HCT116 (cell line): ENCODE measurements at regions not wholly inside any gene's neighbourhood (a gene's known extent, or its start where the extent isn't known, plus 50 kb on each side); places are given as distances from the start of the nearest gene placed in this dataset.
A peak's percentile ranks its signal among the peaks of the same experiment; 100 is the strongest.

ENCODE experiments used
- ATAC-seq: fragments of 200-7000 bp; cut with Tn5 transposase; 2 replicates; pipeline ENCODE4 v1.9.1; 2020; ENCODE audit warnings: mild to moderate bottlenecking, moderate library complexity
- BruUV-seq: library from RNA; stranded (reverse); fragments of 400-500 nt; replicated peaks from 2 replicates; lab custom pipeline; 2021; lab: Mats Ljungman, UMichigan
- CTCF ChIA-PET: fragments of 300-600 bp; sonication (Branson Sonifier 250); formaldehyde crosslinking; loops from one replicate; lab custom pipeline; 2021; ENCODE audit warnings: antibody characterized with exemption; lab: Charles Lee
- POLR2A ChIA-PET: fragments of 300-600, 350-600 bp; sonication (Branson Sonifier 250); formaldehyde crosslinking; loops from one replicate; lab custom pipeline; 2021; ENCODE audit warnings: antibody characterized with exemption; lab: Charles Lee
- RAD21 ChIA-PET, 2 experiments: fragments of 300-600 bp; sonication (Branson Sonifier 250); formaldehyde crosslinking; loops; one replicate each; lab custom pipeline; 2023; ENCODE audit warnings: low total read pairs in 2 of 2; ENCODE audit not compliant: uncharacterized antibody in 2 of 2, unreplicated experiment in 2 of 2, low non-redundant PET in 1 of 2; lab: Charles Lee
- DNase-seq: peaks from one replicate; pipeline ENCODE4 v3.0.0-alpha.2; 2010; ENCODE audit warnings: low read depth, low spot score
- H2AFZ ChIP-seq: fragments of 200-600 bp; shearing (Covaris generic), sonication (generic); 2 replicates; pipeline ENCODE4 v1.6.1; 2017; ENCODE audit warnings: low read depth, mixed run types, mixed read lengths, antibody characterized with exemption, low read length; ENCODE audit not compliant: poor library complexity, severe bottlenecking
- H3K27ac ChIP-seq: 2 replicates; pipeline ENCODE4 v1.5.1; 2012; ENCODE audit warnings: low read depth, low read length
- H3K27me3 ChIP-seq: fragments of 200-600 bp; sonication (generic); 2 replicates; pipeline ENCODE4 v1.6.1; 2016; ENCODE audit warnings: mixed run types, low read length, mixed read lengths; ENCODE audit not compliant: insufficient read depth
- H3K36me3 ChIP-seq, 2 experiments: fragments of 200-500 bp in 1 of 2; fragments of 200-600 bp in 1 of 2; sonication (Bioruptor generic) in 1 of 2; sonication (generic) in 1 of 2; 2 replicates each; pipeline versions ENCODE4 v1.5.1 to v1.6.1; 2014 to 2016; ENCODE audit warnings: low read length in 2 of 2, inconsistent platforms in 1 of 2, mixed read lengths in 1 of 2, mixed run types in 1 of 2; ENCODE audit not compliant: insufficient read depth in 2 of 2, control insufficient read depth in 1 of 2
- H3K4me1 ChIP-seq, 2 experiments: fragments of 200-600 bp in 1 of 2; sonication (generic) in 1 of 2; 2 replicates each; pipeline versions ENCODE4 v1.5.1 to v1.6.1; 2012 to 2017; ENCODE audit warnings: low read length in 2 of 2, inconsistent platforms in 1 of 2, mild to moderate bottlenecking in 1 of 2, mixed read lengths in 1 of 2, mixed run types in 1 of 2, moderate library complexity in 1 of 2; ENCODE audit not compliant: insufficient read depth in 2 of 2, control insufficient read depth in 1 of 2
- H3K4me2 ChIP-seq: fragments of 200-600 bp; sonication (generic); 2 replicates; pipeline ENCODE4 v1.6.1; 2017; ENCODE audit warnings: mixed run types, low read length, mixed read lengths
- H3K4me3 ChIP-seq, 2 experiments: fragments of 200-600 bp in 1 of 2; sonication (generic) in 1 of 2; replicated peaks in 1 of 2; 2 replicates each; pipeline ENCODE4 v1.5.1; 2011 to 2016; ENCODE audit warnings: low read length in 2 of 2, control low read depth in 1 of 2, low read depth in 1 of 2, mild to moderate bottlenecking in 1 of 2, mixed read lengths in 1 of 2, mixed run types in 1 of 2
- H3K79me2 ChIP-seq: fragments of 200-600 bp; sonication (generic); 2 replicates; pipeline ENCODE4 v1.6.1; 2017; ENCODE audit warnings: mild to moderate bottlenecking, mixed run types, low read length, moderate library complexity, mixed read lengths; ENCODE audit not compliant: insufficient read depth
- H3K9ac ChIP-seq: fragments of 200-600 bp; sonication (generic); 2 replicates; pipeline ENCODE4 v1.6.1; 2016; ENCODE audit warnings: low read length, mixed read lengths
- H3K9me2 ChIP-seq: fragments of 200-600 bp; sonication (generic), shearing (Covaris generic); 2 replicates; pipeline ENCODE4 v1.6.1; 2017; ENCODE audit warnings: mixed run types, mild to moderate bottlenecking, moderate library complexity; ENCODE audit not compliant: insufficient read depth
- H3K9me3 ChIP-seq, 2 experiments: fragments of 200-500 bp in 1 of 2; fragments of 200-600 bp in 1 of 2; sonication (Bioruptor generic) in 1 of 2; sonication (generic) in 1 of 2; 2 replicates each; pipeline ENCODE4 v1.6.1; 2014 to 2017; ENCODE audit warnings: low read length in 2 of 2, mixed read lengths in 2 of 2, inconsistent platforms in 1 of 2, low read depth in 1 of 2, mild to moderate bottlenecking in 1 of 2, mixed run types in 1 of 2, moderate library complexity in 1 of 2; ENCODE audit not compliant: control insufficient read depth in 1 of 2, insufficient read depth in 1 of 2
- H4K20me1 ChIP-seq: fragments of 200-600 bp; sonication (generic), shearing (Covaris generic); 2 replicates; pipeline ENCODE4 v1.6.1; 2017; ENCODE audit warnings: mixed run types, mild to moderate bottlenecking, moderate library complexity; ENCODE audit not compliant: insufficient read depth
- ATF3 ChIP-seq: IDR thresholded peaks from 2 replicates; pipeline ENCODE4 v1.6.1; 2012
- CBX3 ChIP-seq: IDR thresholded peaks from 2 replicates; pipeline ENCODE4 v1.6.1; 2012; ENCODE audit warnings: low read depth
- ELF1 ChIP-seq: IDR thresholded peaks from 2 replicates; pipeline ENCODE4 v1.6.1; 2012; ENCODE audit warnings: low read depth, borderline replicate concordance
- EZH2 ChIP-seq: fragments of 200-600 bp; sonication (generic); IDR thresholded peaks from 2 replicates; pipeline ENCODE4 v1.6.1; 2017; ENCODE audit warnings: antibody characterized with exemption, mixed run types
- EZH2phosphoT487 ChIP-seq: fragments of 200-600 bp; IDR thresholded peaks from 2 replicates; pipeline ENCODE4 v1.6.1; 2018; ENCODE audit warnings: antibody characterized with exemption, borderline replicate concordance
- FOSL1 ChIP-seq: IDR thresholded peaks from 2 replicates; pipeline ENCODE4 v1.6.1; 2012; ENCODE audit warnings: low read depth
- JUND ChIP-seq: IDR thresholded peaks from 2 replicates; pipeline ENCODE4 v1.6.1; 2012
- POLR2AphosphoS5 ChIP-seq: IDR thresholded peaks from 2 replicates; pipeline ENCODE4 v1.6.1; 2011; ENCODE audit warnings: mild to moderate bottlenecking, low read depth, low read length, moderate library complexity
- RAD21 ChIP-seq: IDR thresholded peaks from 2 replicates; pipeline ENCODE4 v1.6.1; 2012; ENCODE audit warnings: low read depth, mild to moderate bottlenecking
- REST ChIP-seq: IDR thresholded peaks from 2 replicates; pipeline ENCODE4 v1.6.1; 2012; ENCODE audit warnings: low read depth
- SP1 ChIP-seq: IDR thresholded peaks from 2 replicates; pipeline ENCODE4 v1.6.1; 2012; ENCODE audit warnings: low read depth
- SRF ChIP-seq: IDR thresholded peaks from 2 replicates; pipeline ENCODE4 v1.6.1; 2012; ENCODE audit warnings: low read depth
- TCF7L2 ChIP-seq: IDR thresholded peaks from 2 replicates; pipeline ENCODE4 v1.7.0; 2011; ENCODE audit warnings: borderline replicate concordance, inconsistent platforms; ENCODE audit not compliant: insufficient read depth, insufficient read length; ENCODE audit errors: extremely low read depth
- YY1 ChIP-seq: IDR thresholded peaks from 2 replicates; pipeline ENCODE4 v1.6.1; 2011; ENCODE audit warnings: low read length, low read depth, moderate library complexity, mild to moderate bottlenecking; ENCODE audit not compliant: insufficient replicate concordance; ENCODE audit errors: extremely low read depth
- ZFX ChIP-seq: fragments of 450-650 bp; IDR thresholded peaks from 2 replicates; pipeline ENCODE4 v1.6.1; 2017
- ZNF274 ChIP-seq: fragments of 200-500 bp; sonication (Bioruptor generic); IDR thresholded peaks from 2 replicates; pipeline ENCODE4 v1.6.1; 2014; ENCODE audit warnings: mild to moderate bottlenecking, low read depth, low read length, inconsistent platforms
- intact Hi-C: fragments of 100-400 bp; cut with micrococcal nuclease; formaldehyde crosslinking; loops from 2 replicates; pipeline ENCODE4 v1.10.0; 2022
- TF ChIP-seq, protein P1 (sequence below): IDR thresholded peaks from 2 replicates; pipeline ENCODE4 v1.6.1; 2012
- TF ChIP-seq, protein P2 (sequence below): IDR thresholded peaks from 2 replicates; pipeline ENCODE4 v1.6.1; 2011; ENCODE audit warnings: mild to moderate bottlenecking, low read length, moderate library complexity; ENCODE audit not compliant: insufficient replicate concordance; ENCODE audit errors: extremely low read depth
- TF ChIP-seq, protein P3 (sequence below), 3 experiments: fragments of 200-600 bp in 1 of 3; sonication (generic) in 1 of 3; IDR thresholded peaks in 2 of 3; conservative IDR thresholded peaks in 1 of 3; 2 replicates each; pipeline ENCODE4 v1.5.1; 2012 to 2017; ENCODE audit warnings: low read depth in 2 of 3, low read length in 2 of 3, antibody characterized with exemption in 1 of 3, borderline replicate concordance in 1 of 3, control low read depth in 1 of 3, mild to moderate bottlenecking in 1 of 3, mixed read lengths in 1 of 3, mixed run types in 1 of 3, moderate library complexity in 1 of 3; ENCODE audit not compliant: insufficient read depth in 1 of 3

GRCh38 chr9:116002624-116003023, 151.0 kb upstream of the PAPPA start:
- ChIA-PET RAD21 (no interaction called here), POLR2A (no interaction called here), CTCF (no interaction called here)
- Histone ChIP-seq H3K4me1 (peaks cover 0 to 25% of the 10 kb centered on the region in 2 experiments; a peak in 2 of 4 replicates), H3K4me2 (peak overlapping the region; percentile 24), H3K4me3 (no peak overlapping the region), H3K9me2 (no peaks in the 10 kb centered on the region), H3K36me3 (no peaks in the 10 kb centered on the region), H2AFZ (peak overlapping the region; percentile 76), H3K79me2 (no peaks in the 10 kb centered on the region), H3K9ac (no peak overlapping the region), H3K9me3 (no peaks in the 10 kb centered on the region), H3K27ac (no peak overlapping the region), H4K20me1 (no peaks in the 10 kb centered on the region), H3K27me3 (no peaks in the 10 kb centered on the region)
- intact Hi-C loops = loop anchor here (10.0 kb wide), 1 partner anchor 552 kb away; no protein-coding TSS in a partner anchor
- TF ChIP-seq POLR2AphosphoS5 (no peak), EZH2 (no peak), SP1 (no peak), ELF1 (no peak), ATF3 (no peak), RAD21 (no peak), YY1 (no peak), JUND (no peak), EZH2phosphoT487 (no peak), SRF (no peak), CBX3 (no peak), ZNF274 (no peak), ZFX (no peak), TCF7L2 (no peak), REST (no peak), FOSL1 (no peak)
- TF ChIP-seq, protein P1, sequence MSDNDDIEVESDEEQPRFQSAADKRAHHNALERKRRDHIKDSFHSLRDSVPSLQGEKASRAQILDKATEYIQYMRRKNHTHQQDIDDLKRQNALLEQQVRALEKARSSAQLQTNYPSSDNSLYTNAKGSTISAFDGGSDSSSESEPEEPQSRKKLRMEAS = no peak
- TF ChIP-seq, protein P2, sequence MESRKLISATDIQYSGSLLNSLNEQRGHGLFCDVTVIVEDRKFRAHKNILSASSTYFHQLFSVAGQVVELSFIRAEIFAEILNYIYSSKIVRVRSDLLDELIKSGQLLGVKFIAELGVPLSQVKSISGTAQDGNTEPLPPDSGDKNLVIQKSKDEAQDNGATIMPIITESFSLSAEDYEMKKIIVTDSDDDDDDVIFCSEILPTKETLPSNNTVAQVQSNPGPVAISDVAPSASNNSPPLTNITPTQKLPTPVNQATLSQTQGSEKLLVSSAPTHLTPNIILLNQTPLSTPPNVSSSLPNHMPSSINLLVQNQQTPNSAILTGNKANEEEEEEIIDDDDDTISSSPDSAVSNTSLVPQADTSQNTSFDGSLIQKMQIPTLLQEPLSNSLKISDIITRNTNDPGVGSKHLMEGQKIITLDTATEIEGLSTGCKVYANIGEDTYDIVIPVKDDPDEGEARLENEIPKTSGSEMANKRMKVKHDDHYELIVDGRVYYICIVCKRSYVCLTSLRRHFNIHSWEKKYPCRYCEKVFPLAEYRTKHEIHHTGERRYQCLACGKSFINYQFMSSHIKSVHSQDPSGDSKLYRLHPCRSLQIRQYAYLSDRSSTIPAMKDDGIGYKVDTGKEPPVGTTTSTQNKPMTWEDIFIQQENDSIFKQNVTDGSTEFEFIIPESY = no peak
- TF ChIP-seq, protein P3, sequence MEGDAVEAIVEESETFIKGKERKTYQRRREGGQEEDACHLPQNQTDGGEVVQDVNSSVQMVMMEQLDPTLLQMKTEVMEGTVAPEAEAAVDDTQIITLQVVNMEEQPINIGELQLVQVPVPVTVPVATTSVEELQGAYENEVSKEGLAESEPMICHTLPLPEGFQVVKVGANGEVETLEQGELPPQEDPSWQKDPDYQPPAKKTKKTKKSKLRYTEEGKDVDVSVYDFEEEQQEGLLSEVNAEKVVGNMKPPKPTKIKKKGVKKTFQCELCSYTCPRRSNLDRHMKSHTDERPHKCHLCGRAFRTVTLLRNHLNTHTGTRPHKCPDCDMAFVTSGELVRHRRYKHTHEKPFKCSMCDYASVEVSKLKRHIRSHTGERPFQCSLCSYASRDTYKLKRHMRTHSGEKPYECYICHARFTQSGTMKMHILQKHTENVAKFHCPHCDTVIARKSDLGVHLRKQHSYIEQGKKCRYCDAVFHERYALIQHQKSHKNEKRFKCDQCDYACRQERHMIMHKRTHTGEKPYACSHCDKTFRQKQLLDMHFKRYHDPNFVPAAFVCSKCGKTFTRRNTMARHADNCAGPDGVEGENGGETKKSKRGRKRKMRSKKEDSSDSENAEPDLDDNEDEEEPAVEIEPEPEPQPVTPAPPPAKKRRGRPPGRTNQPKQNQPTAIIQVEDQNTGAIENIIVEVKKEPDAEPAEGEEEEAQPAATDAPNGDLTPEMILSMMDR (IDR thresholded peaks at IDR 0.05 in 2 of 3, conservative IDR thresholded peaks at IDR 0.05 in 1 of 3; ENCODE audit: borderline replicate concordance in 1 of 3, insufficient read depth in 1 of 3, low read depth in 2 of 3, low read length in 2 of 3) = no peak
- DNase-seq = no peak
- no peak for ATAC-seq
- BruUV-seq = no TSS peak
